ENCODE measurements at regions not wholly inside any gene's neighbourhood (a gene's known extent, or its start where the extent isn't known, plus 50 kb on each side); places are given as distances from the start of the nearest gene placed in this dataset.

GRCh38 chr7:115329006-115329405, 407.1 kb downstream of the MDFIC start:
- H4K20me1 ChIP-seq (ENCODE audit: insufficient read depth, low read length), result no peaks in the 10 kb centered on the region
- no peaks in the 10 kb centered on the region for H3K4me1 ChIP-seq (ENCODE audit: low read length)
- H3K9ac ChIP-seq (ENCODE audit: low read length), result no peak overlapping the region
- no peaks in the 10 kb centered on the region for H3K27me3 ChIP-seq (replicated peaks; ENCODE audit: insufficient read depth, low read length)
- no peak overlapping the region for H2AFZ ChIP-seq (ENCODE audit: low read length)
- TF ChIP-seq, protein P1, sequence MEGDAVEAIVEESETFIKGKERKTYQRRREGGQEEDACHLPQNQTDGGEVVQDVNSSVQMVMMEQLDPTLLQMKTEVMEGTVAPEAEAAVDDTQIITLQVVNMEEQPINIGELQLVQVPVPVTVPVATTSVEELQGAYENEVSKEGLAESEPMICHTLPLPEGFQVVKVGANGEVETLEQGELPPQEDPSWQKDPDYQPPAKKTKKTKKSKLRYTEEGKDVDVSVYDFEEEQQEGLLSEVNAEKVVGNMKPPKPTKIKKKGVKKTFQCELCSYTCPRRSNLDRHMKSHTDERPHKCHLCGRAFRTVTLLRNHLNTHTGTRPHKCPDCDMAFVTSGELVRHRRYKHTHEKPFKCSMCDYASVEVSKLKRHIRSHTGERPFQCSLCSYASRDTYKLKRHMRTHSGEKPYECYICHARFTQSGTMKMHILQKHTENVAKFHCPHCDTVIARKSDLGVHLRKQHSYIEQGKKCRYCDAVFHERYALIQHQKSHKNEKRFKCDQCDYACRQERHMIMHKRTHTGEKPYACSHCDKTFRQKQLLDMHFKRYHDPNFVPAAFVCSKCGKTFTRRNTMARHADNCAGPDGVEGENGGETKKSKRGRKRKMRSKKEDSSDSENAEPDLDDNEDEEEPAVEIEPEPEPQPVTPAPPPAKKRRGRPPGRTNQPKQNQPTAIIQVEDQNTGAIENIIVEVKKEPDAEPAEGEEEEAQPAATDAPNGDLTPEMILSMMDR (IDR thresholded peaks at IDR 0.05; ENCODE audit: low read length), result no peak
- TF ChIP-seq EZH2phosphoT487 (IDR thresholded peaks at IDR 0.05; ENCODE audit: low read length) (no peak), EZH2 (optimal IDR thresholded peaks at IDR 0.05; ENCODE audit: low read depth, low read length) (no peak)
- H3K79me2 ChIP-seq (ENCODE audit: low read length), result no peaks in the 10 kb centered on the region
- DNase-seq, result no peak
- H3K9me2 ChIP-seq (replicated peaks; ENCODE audit: insufficient read depth, low read length), result no peaks in the 10 kb centered on the region
- H3F3A ChIP-seq (ENCODE audit: insufficient read depth, low read length), result no peaks in the 10 kb centered on the region
- no peaks in the 10 kb centered on the region for H3K36me3 ChIP-seq (replicated peaks; ENCODE audit: insufficient read depth, low read length)
- H3K27ac ChIP-seq (ENCODE audit: low read length), result no peak overlapping the region
- H3K4me3 ChIP-seq (ENCODE audit: low read length), result no peak overlapping the region
- no peaks in the 10 kb centered on the region for H3K9me3 ChIP-seq (replicated peaks; ENCODE audit: insufficient read depth, low read length)
- no peak overlapping the region for H3K4me2 ChIP-seq (ENCODE audit: low read depth, low read length)

GRCh38 chr7:115328018-115328417, 406.1 kb downstream of the MDFIC start:
- Histone ChIP-seq H3K9me3 (replicated peaks; ENCODE audit: insufficient read depth, low read length) (no peaks in the 10 kb centered on the region), H3K79me2 (ENCODE audit: low read length) (no peaks in the 10 kb centered on the region), H2AFZ (ENCODE audit: low read length) (no peak overlapping the region), H3K9ac (ENCODE audit: low read length) (no peak overlapping the region), H4K20me1 (ENCODE audit: insufficient read depth, low read length) (no peaks in the 10 kb centered on the region), H3K36me3 (replicated peaks; ENCODE audit: insufficient read depth, low read length) (no peaks in the 10 kb centered on the region), H3K27me3 (replicated peaks; ENCODE audit: insufficient read depth, low read length) (no peaks in the 10 kb centered on the region), H3K4me3 (ENCODE audit: low read length) (no peak overlapping the region), H3K4me1 (ENCODE audit: low read length) (no peaks in the 10 kb centered on the region), H3K4me2 (ENCODE audit: low read depth, low read length) (no peak overlapping the region), H3K27ac (ENCODE audit: low read length) (no peak overlapping the region), H3K9me2 (replicated peaks; ENCODE audit: insufficient read depth, low read length) (no peaks in the 10 kb centered on the region), H3F3A (ENCODE audit: insufficient read depth, low read length) (no peaks in the 10 kb centered on the region)
- no peak for DNase-seq
- TF ChIP-seq, protein P1 (IDR thresholded peaks at IDR 0.05; ENCODE audit: low read length), result no peak
- TF ChIP-seq EZH2phosphoT487 (IDR thresholded peaks at IDR 0.05; ENCODE audit: low read length), result no peak
- no peak for TF ChIP-seq EZH2 (optimal IDR thresholded peaks at IDR 0.05; ENCODE audit: low read depth, low read length)

GRCh38 chr7:115327326-115327725, 405.4 kb downstream of the MDFIC start:
- no peak overlapping the region for H3K9ac ChIP-seq (ENCODE audit: low read length)
- no peaks in the 10 kb centered on the region for H3K9me3 ChIP-seq (replicated peaks; ENCODE audit: insufficient read depth, low read length)
- H3K4me2 ChIP-seq (ENCODE audit: low read depth, low read length), result no peak overlapping the region
- H3K79me2 ChIP-seq (ENCODE audit: low read length), result no peaks in the 10 kb centered on the region
- H3K9me2 ChIP-seq (replicated peaks; ENCODE audit: insufficient read depth, low read length), result no peaks in the 10 kb centered on the region
- H2AFZ ChIP-seq (ENCODE audit: low read length), result no peak overlapping the region
- TF ChIP-seq, protein P1 (IDR thresholded peaks at IDR 0.05; ENCODE audit: low read length), result no peak
- no peak for TF ChIP-seq EZH2phosphoT487 (IDR thresholded peaks at IDR 0.05; ENCODE audit: low read length)
- TF ChIP-seq EZH2 (optimal IDR thresholded peaks at IDR 0.05; ENCODE audit: low read depth, low read length), result no peak
- no peaks in the 10 kb centered on the region for H3K36me3 ChIP-seq (replicated peaks; ENCODE audit: insufficient read depth, low read length)
- no peak for DNase-seq
- no peak overlapping the region for H3K4me3 ChIP-seq (ENCODE audit: low read length)
- no peaks in the 10 kb centered on the region for H3K4me1 ChIP-seq (ENCODE audit: low read length)
- H3F3A ChIP-seq (ENCODE audit: insufficient read depth, low read length), result no peaks in the 10 kb centered on the region
- H4K20me1 ChIP-seq (ENCODE audit: insufficient read depth, low read length), result no peaks in the 10 kb centered on the region
- H3K27me3 ChIP-seq (replicated peaks; ENCODE audit: insufficient read depth, low read length), result no peaks in the 10 kb centered on the region
- no peak overlapping the region for H3K27ac ChIP-seq (ENCODE audit: low read length)
